ENCODE measurements at regions not wholly inside any gene's neighbourhood (a gene's known extent, or its start where the extent isn't known, plus 50 kb on each side); places are given as distances from the start of the nearest gene placed in this dataset.

GRCh38 chr14:61174987-61175386 is 106.2 kb downstream of the TMEM30B start:
- no peak for TF ChIP-seq ETS1 (IDR thresholded peaks at IDR 0.05)
- no peak for TF ChIP-seq CTCF (conservative IDR thresholded peaks at IDR 0.05; ENCODE audit: low read depth in 2 of 2)
- TF ChIP-seq POLR2AphosphoS5 (IDR thresholded peaks at IDR 0.05; ENCODE audit: low read depth) = no peak
- no peak for TF ChIP-seq REST (IDR thresholded peaks at IDR 0.05; ENCODE audit: unreplicated experiment)

All from GM23338 (cell line).